Keratinocyte (primary cell): ENCODE measurements at regions not wholly inside any gene's neighbourhood (a gene's known extent, or its start where the extent isn't known, plus 50 kb on each side); places are given as distances from the start of the nearest gene placed in this dataset.

ENCODE experiments used
- DNase-seq: peaks from one replicate; pipeline ENCODE4 v3.0.0-alpha.2; 2011; ENCODE audit warnings: low read depth, missing footprints, low spot score
- FAIRE-seq: peaks from 2 replicates; lab custom pipeline; 2011; peaks lifted over from hg19 to GRCh38; lab: Jason Lieb, UNC
- H2AFZ ChIP-seq: 2 replicates; pipeline ENCODE4 v1.6.0; 2012; ENCODE audit warnings: low read length, control low read depth, inconsistent platforms; ENCODE audit not compliant: control insufficient read depth
- H3K27ac ChIP-seq: 2 replicates; pipeline ENCODE4 v1.5.1; 2011; ENCODE audit warnings: low read length; ENCODE audit not compliant: control insufficient read depth, insufficient read depth
- H3K27me3 ChIP-seq: 3 replicates; pipeline ENCODE4 v1.6.0; 2011; ENCODE audit warnings: low read length; ENCODE audit not compliant: control insufficient read depth, insufficient read depth; ENCODE audit errors: extremely low read depth
- H3K36me3 ChIP-seq, 2 experiments: 2 replicates in 1 of 2; 3 replicates in 1 of 2; pipeline ENCODE4 v1.5.1; 2011; ENCODE audit warnings: low read length in 2 of 2, mild to moderate bottlenecking in 1 of 2; ENCODE audit not compliant: control insufficient read depth in 2 of 2, insufficient read depth in 2 of 2; ENCODE audit errors: extremely low read depth in 1 of 2
- H3K4me1 ChIP-seq: 3 replicates; pipeline ENCODE4 v1.5.1; 2011; ENCODE audit warnings: low read length; ENCODE audit not compliant: control insufficient read depth, insufficient read depth; ENCODE audit errors: extremely low read depth
- H3K4me2 ChIP-seq: 3 replicates; pipeline ENCODE4 v1.6.0; 2011; ENCODE audit warnings: low read depth, low read length; ENCODE audit not compliant: control insufficient read depth, insufficient read depth; ENCODE audit errors: extremely low read depth
- H3K4me3 ChIP-seq, 3 experiments: fragments of 200-600 bp in 1 of 3; sonication (generic) in 1 of 3; 2 replicates in 2 of 3; 3 replicates in 1 of 3; pipeline ENCODE4 v1.5.1; 2011 to 2016; ENCODE audit warnings: low read length in 3 of 3, mild to moderate bottlenecking in 3 of 3, control low read depth in 2 of 3, inconsistent platforms in 1 of 3, low read depth in 1 of 3, mixed read lengths in 1 of 3, mixed run types in 1 of 3, moderate library complexity in 1 of 3; ENCODE audit not compliant: control insufficient read depth in 2 of 3, insufficient read depth in 2 of 3; ENCODE audit errors: extremely low read depth in 1 of 3
- H3K79me2 ChIP-seq: 2 replicates; pipeline ENCODE4 v1.6.0; 2012; ENCODE audit warnings: low read length; ENCODE audit not compliant: control insufficient read depth, insufficient read depth
- H3K9ac ChIP-seq: 3 replicates; pipeline ENCODE4 v1.6.0; 2011; ENCODE audit warnings: low read length; ENCODE audit not compliant: control insufficient read depth, insufficient read depth; ENCODE audit errors: extremely low read depth
- H3K9me1 ChIP-seq: 3 replicates; pipeline ENCODE4 v1.6.0; 2011; ENCODE audit warnings: low read length; ENCODE audit not compliant: control insufficient read depth, insufficient read depth; ENCODE audit errors: extremely low read depth
- H3K9me3 ChIP-seq: 2 replicates; pipeline ENCODE4 v1.5.1; 2012; ENCODE audit warnings: low read depth, low read length; ENCODE audit not compliant: control insufficient read depth
- H4K20me1 ChIP-seq: 3 replicates; pipeline ENCODE4 v1.6.0; 2011; ENCODE audit warnings: low read length; ENCODE audit not compliant: control insufficient read depth, insufficient read depth; ENCODE audit errors: extremely low read depth
- CTCF ChIP-seq, 3 experiments: IDR thresholded peaks in 1 of 3; conservative IDR thresholded peaks in 1 of 3; optimal IDR thresholded peaks in 1 of 3; 2 replicates in 2 of 3; 3 replicates in 1 of 3; pipeline versions ENCODE3 to v1.5.1; 2011; ENCODE audit warnings: low read length in 3 of 3, mild to moderate bottlenecking in 3 of 3, moderate library complexity in 2 of 3, control low read depth in 1 of 3, inconsistent platforms in 1 of 3; ENCODE audit not compliant: insufficient read depth in 2 of 3; ENCODE audit errors: extremely low read depth in 1 of 3
- EZH2 ChIP-seq: IDR thresholded peaks from one replicate; pipeline ENCODE4 v1.6.1; 2012; ENCODE audit warnings: inconsistent platforms, mild to moderate bottlenecking, low read length, moderate library complexity
- dilution Hi-C: fragments of 300-500 bp; cut with MboI; formaldehyde crosslinking; loops from one replicate; pipeline ENCODE4 v1.7.0; 2020; ENCODE audit warnings: low sequenced_read_pairs; ENCODE audit not compliant: extremely low pct_ligation_motif_present

GRCh38 chr6:8200255-8200654, 97.9 kb upstream of the EEF1E1 start:
- Histone ChIP-seq H3K9me3 (no peaks in the 10 kb centered on the region), H3K4me1 (no peaks in the 10 kb centered on the region), H3K79me2 (no peaks in the 10 kb centered on the region), H2AFZ (no peak overlapping the region), H3K4me2 (no peak overlapping the region), H4K20me1 (no peaks in the 10 kb centered on the region), H3K27ac (no peak overlapping the region), H3K36me3 (no peaks in the 10 kb centered on the region), H3K4me3 (no peak overlapping the region), H3K9ac (no peak overlapping the region), H3K9me1 (no peaks in the 10 kb centered on the region), H3K27me3 (no peaks in the 10 kb centered on the region)
- DNase-seq (no peak), FAIRE-seq (no peak)
- TF ChIP-seq CTCF (optimal IDR thresholded peaks at IDR 0.05 in 1 of 3, IDR thresholded peaks at IDR 0.05 in 1 of 3, conservative IDR thresholded peaks at IDR 0.05 in 1 of 3; ENCODE audit: extremely low read depth in 1 of 3, insufficient read depth in 2 of 3, low read length in 3 of 3) (no peak), EZH2 (no peak)
- dilution Hi-C loops: no loop called here

- Histone ChIP-seq H3K4me3 (no peak overlapping the region), H3K36me3 (no peaks in the 10 kb centered on the region), H3K27ac (no peak overlapping the region), H3K4me1 (no peaks in the 10 kb centered on the region), H4K20me1 (no peaks in the 10 kb centered on the region), H3K79me2 (no peaks in the 10 kb centered on the region), H3K9me1 (no peaks in the 10 kb centered on the region), H2AFZ (no peak overlapping the region), H3K27me3 (no peaks in the 10 kb centered on the region), H3K4me2 (no peak overlapping the region), H3K9me3 (no peaks in the 10 kb centered on the region), H3K9ac (no peak overlapping the region)
- DNase-seq (no peak), FAIRE-seq (no peak)
- dilution Hi-C loops: no loop called here
- TF ChIP-seq CTCF (optimal IDR thresholded peaks at IDR 0.05 in 1 of 3, IDR thresholded peaks at IDR 0.05 in 1 of 3, conservative IDR thresholded peaks at IDR 0.05 in 1 of 3; ENCODE audit: extremely low read depth in 1 of 3, insufficient read depth in 2 of 3, low read length in 3 of 3): no peak
- TF ChIP-seq EZH2: no peak
Observed at GRCh38 chr6:8195714-8196102, 93.4 kb upstream of the EEF1E1 start.
